ENCODE measurements at regions not wholly inside any gene's neighbourhood (a gene's known extent, or its start where the extent isn't known, plus 50 kb on each side); places are given as distances from the start of the nearest gene placed in this dataset.

DNA sequence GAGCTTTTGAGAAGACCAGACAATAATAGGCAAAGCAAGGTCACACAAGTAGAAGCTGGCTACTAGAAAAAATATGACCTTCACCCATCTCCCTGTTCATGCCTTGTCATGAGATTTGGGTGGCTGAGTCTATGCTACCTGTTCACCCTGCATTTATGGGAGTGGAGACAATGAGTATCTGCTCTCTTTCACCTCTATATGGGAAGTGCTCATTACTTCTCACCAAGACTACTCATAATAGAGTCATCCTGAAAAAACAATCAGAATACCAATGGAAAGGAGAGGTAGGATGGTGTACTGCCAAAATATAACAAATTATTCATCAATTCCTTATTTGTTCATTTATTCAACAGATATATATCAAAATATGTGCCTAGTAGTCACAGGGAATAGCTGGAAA lies 921.8 kb upstream of the INTU start:
- Histone ChIP-seq H3K9ac (ENCODE audit: low read length) (no peak overlapping the region), H3K4me1 (ENCODE audit: control insufficient read depth in 2 of 2, insufficient read depth in 2 of 2, low read length in 2 of 2) (no peaks in the 10 kb centered on the region), H3K27me3 (replicated peaks in 1 of 4; ENCODE audit: control extremely low read depth in 1 of 4, control insufficient read depth in 3 of 4, insufficient read depth in 4 of 4, low read length in 3 of 4) (no peaks in the 10 kb centered on the region), H3K79me2 (ENCODE audit: control insufficient read depth, insufficient read depth, low read length) (no peaks in the 10 kb centered on the region), H3K9me3 (ENCODE audit: control extremely low read depth in 1 of 3, control insufficient read depth in 2 of 3, insufficient read depth in 1 of 3, low read length in 2 of 3) (no peaks in the 10 kb centered on the region), H3K4me2 (replicated peaks; ENCODE audit: low read depth, low read length, poor library complexity, severe bottlenecking) (no peak overlapping the region), H3K4me3 (ENCODE audit: control extremely low read depth in 1 of 5, extremely low read depth in 1 of 5, insufficient read depth in 1 of 5, low read depth in 2 of 5, low read length in 4 of 5) (no peak overlapping the region), H2AFZ (ENCODE audit: insufficient read depth, low read depth, low read length, poor library complexity, severe bottlenecking) (no peak overlapping the region), H3K36me3 (replicated peaks in 1 of 2; ENCODE audit: control extremely low read depth in 1 of 2, control insufficient read depth in 1 of 2, extremely low read depth in 1 of 2, insufficient read depth in 2 of 2, low read length in 1 of 2) (no peaks in the 10 kb centered on the region), H3K27ac (ENCODE audit: low read length in 2 of 2) (no peak overlapping the region), H4K20me1 (ENCODE audit: control insufficient read depth, insufficient read depth, low read length, poor library complexity, severe bottlenecking) (no peaks in the 10 kb centered on the region)
- Mint-ChIP-seq H3K4me3 (no peak overlapping the region), H3K9me3 (ENCODE audit: insufficient read depth) (peaks cover 2% of the 10 kb centered on the region), H3K4me1 (no peaks in the 10 kb centered on the region), H3K27ac (no peak overlapping the region), H3K27me3 (no peaks in the 10 kb centered on the region)
- ChIA-PET POLR2A (no interaction called here), CTCF (no interaction called here)
- intact Hi-C loops (cut with micrococcal nuclease): no loop called here
- ATAC-seq (ENCODE audit: low read depth) (no peak), DNase-seq (no peak)
- no peak for TF ChIP-seq EZH2 (IDR thresholded peaks at IDR 0.05; ENCODE audit: borderline replicate concordance, insufficient read depth, low read depth, low read length, poor library complexity, severe bottlenecking)
- TF ChIP-seq, protein P1, sequence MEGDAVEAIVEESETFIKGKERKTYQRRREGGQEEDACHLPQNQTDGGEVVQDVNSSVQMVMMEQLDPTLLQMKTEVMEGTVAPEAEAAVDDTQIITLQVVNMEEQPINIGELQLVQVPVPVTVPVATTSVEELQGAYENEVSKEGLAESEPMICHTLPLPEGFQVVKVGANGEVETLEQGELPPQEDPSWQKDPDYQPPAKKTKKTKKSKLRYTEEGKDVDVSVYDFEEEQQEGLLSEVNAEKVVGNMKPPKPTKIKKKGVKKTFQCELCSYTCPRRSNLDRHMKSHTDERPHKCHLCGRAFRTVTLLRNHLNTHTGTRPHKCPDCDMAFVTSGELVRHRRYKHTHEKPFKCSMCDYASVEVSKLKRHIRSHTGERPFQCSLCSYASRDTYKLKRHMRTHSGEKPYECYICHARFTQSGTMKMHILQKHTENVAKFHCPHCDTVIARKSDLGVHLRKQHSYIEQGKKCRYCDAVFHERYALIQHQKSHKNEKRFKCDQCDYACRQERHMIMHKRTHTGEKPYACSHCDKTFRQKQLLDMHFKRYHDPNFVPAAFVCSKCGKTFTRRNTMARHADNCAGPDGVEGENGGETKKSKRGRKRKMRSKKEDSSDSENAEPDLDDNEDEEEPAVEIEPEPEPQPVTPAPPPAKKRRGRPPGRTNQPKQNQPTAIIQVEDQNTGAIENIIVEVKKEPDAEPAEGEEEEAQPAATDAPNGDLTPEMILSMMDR (IDR thresholded peaks at IDR 0.05): no peak

DNA sequence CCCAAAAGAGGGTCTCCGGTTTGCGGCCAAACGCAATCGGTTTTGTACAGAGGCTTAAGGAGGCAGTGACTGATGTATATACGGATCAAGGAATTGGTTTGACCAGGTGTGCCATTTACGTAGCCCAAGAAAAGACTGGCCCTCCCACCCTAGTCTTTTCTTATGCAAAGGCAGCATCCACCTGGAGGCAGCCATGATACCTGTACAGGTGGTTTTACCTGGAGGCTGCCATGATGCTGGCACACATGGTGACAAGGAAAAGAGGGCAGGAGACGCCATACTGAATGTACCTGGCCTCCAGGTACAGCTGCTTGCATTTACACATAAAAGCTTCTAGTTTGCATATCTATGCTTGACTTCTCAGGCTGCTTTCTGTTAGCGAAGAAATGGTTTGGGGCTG lies 917.7 kb upstream of the INTU start:
- no peak overlapping the region for H2AFZ ChIP-seq (ENCODE audit: insufficient read depth, low read depth, low read length, poor library complexity, severe bottlenecking)
- H3K4me2 ChIP-seq (replicated peaks; ENCODE audit: low read depth, low read length, poor library complexity, severe bottlenecking): no peak overlapping the region
- DNase-seq: no peak
- H3K36me3 ChIP-seq (replicated peaks in 1 of 2; ENCODE audit: control extremely low read depth in 1 of 2, control insufficient read depth in 1 of 2, extremely low read depth in 1 of 2, insufficient read depth in 2 of 2, low read length in 1 of 2): no peaks in the 10 kb centered on the region
- no peak overlapping the region for H3K4me3 ChIP-seq (ENCODE audit: control extremely low read depth in 1 of 5, extremely low read depth in 1 of 5, insufficient read depth in 1 of 5, low read depth in 2 of 5, low read length in 4 of 5)
- no peaks in the 10 kb centered on the region for H4K20me1 ChIP-seq (ENCODE audit: control insufficient read depth, insufficient read depth, low read length, poor library complexity, severe bottlenecking)
- Mint-ChIP-seq H3K9me3 (ENCODE audit: insufficient read depth) (peaks cover 7% of the 10 kb centered on the region), H3K4me1 (no peaks in the 10 kb centered on the region), H3K4me3 (no peak overlapping the region), H3K27me3 (no peaks in the 10 kb centered on the region), H3K27ac (no peak overlapping the region)
- H3K4me1 ChIP-seq (ENCODE audit: control insufficient read depth in 2 of 2, insufficient read depth in 2 of 2, low read length in 2 of 2): no peaks in the 10 kb centered on the region
- no peaks in the 10 kb centered on the region for H3K79me2 ChIP-seq (ENCODE audit: control insufficient read depth, insufficient read depth, low read length)
- TF ChIP-seq EZH2 (IDR thresholded peaks at IDR 0.05; ENCODE audit: borderline replicate concordance, insufficient read depth, low read depth, low read length, poor library complexity, severe bottlenecking): no peak
- TF ChIP-seq, protein P1 (IDR thresholded peaks at IDR 0.05): no peak
- no peak overlapping the region for H3K9ac ChIP-seq (ENCODE audit: low read length)
- intact Hi-C loops (cut with micrococcal nuclease): no loop called here
- no peaks in the 10 kb centered on the region for H3K9me3 ChIP-seq (ENCODE audit: control extremely low read depth in 1 of 3, control insufficient read depth in 2 of 3, insufficient read depth in 1 of 3, low read length in 2 of 3)
- H3K27me3 ChIP-seq (replicated peaks in 1 of 4; ENCODE audit: control extremely low read depth in 1 of 4, control insufficient read depth in 3 of 4, insufficient read depth in 4 of 4, low read length in 3 of 4): no peaks in the 10 kb centered on the region
- 94% methylated on average over 3 of the region's 8 CpGs for WGBS (ENCODE audit: insufficient coverage)
- H3K27ac ChIP-seq (ENCODE audit: low read length in 2 of 2): no peak overlapping the region
- no peak for ATAC-seq (ENCODE audit: low read depth)
- ChIA-PET POLR2A (no interaction called here), CTCF (no interaction called here)

All from B cell (primary cell).